Fibroblast of skin of right biceps (primary cell): ENCODE measurements at regions not wholly inside any gene's neighbourhood (a gene's known extent, or its start where the extent isn't known, plus 50 kb on each side); places are given as distances from the start of the nearest gene placed in this dataset.
A peak's percentile ranks its signal among the peaks of the same experiment; 100 is the strongest.

Source experiments
- DNase-seq: peaks from one replicate; pipeline ENCODE4 v3.0.0-alpha.2; 2013

DNA sequence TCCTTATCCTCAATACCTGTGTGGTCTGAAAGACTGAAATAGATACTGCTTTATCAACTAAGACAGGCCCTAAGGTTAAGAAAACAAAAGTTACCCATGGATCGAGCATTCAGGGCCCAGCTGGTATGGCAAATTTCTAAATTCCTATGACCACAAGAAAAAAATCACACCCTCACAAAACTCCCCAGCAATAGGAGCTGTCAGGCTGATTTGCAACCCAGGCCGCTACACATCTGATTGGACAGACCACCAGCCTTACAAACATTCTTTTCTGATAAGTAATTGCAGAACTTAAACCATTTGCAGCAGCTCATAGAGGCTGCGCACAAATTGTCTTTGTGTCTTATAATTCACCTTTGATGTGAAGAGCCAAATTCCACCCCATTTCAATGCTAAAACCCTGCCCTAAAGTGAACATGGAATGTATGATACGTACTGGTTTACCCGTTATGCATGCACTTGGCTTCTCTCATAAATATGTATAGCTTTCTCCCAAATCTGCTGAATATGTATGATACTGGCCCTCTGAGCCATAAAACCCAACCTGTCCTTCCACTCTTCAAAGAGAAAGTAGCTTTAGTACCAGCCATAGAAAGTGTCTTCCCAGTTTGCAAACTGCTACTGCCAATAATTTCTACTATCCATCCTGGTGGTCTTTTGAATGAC lies 842.5 kb downstream of the GRID1 start:
- peak; percentile 28 for DNase-seq

DNA sequence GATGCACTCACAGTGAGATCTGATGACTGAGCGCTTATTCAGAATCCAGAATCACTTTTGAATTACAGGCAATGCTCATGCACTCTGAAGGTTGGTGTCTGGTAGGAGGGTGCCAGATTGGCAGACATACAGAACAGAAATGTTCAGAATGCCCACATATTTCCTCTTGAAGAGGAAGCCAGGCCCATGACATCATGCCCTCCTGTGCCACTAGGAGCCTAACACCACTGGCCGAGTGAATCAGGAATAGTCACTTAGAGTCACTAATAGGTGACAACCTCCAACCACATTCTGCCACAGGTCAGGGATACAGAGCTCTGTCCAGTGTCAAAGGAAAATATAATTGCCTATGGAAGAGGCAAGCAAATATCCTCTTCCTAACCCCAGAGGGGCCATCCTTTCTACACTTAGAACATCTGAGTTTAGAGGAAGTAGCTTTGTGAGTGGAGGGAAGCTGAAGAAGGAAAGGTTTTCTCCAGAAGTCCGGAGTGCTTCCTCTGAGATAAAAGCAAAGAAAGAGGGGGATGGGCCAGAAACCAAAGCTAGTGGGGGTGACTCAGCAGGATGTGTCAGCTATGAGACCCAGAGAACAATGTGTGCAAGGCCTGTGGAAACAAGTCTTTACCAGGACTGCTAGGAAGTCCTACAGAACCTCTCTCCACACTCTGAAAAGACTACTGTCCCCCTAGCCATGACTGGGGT lies 838.8 kb downstream of the GRID1 start:
- DNase-seq: peak; percentile 40

DNA sequence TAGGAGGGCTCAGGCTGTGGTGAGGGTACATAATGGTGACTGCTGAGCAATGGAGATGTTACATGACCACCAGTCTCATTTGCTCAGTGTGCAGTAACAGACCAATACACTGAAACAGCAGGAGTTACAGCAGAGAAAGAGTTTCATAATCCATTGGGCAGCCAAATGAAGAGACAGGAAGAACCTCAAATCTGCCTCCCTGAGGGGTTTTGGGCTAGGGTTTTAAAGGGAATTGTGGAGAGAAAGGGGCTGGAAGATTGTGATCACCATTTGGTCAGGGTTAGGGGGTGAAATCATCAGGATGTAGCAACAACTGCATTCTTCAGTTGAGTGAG lies 838.3 kb downstream of the GRID1 start:
- DNase-seq: no peak

DNA sequence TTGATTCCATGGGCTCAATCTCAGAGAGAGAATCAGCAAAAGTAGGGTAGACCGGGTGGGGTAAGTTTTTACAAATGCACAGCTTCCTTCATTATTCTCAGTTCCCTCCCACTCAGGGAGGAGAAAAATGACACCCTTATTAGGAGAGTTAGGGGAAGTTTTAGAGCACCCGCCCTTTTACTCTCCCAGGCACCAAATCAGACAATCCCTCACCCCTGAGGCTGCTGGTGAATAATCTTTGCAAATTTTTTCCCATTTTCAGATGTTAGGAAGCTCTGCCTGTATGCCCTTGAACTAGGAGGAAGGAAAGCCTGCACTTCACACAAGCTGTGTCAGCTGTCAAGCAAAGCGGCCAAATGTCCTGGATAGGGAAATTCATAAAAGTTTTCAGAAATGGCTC lies 834.9 kb downstream of the GRID1 start:
- no peak for DNase-seq

DNA sequence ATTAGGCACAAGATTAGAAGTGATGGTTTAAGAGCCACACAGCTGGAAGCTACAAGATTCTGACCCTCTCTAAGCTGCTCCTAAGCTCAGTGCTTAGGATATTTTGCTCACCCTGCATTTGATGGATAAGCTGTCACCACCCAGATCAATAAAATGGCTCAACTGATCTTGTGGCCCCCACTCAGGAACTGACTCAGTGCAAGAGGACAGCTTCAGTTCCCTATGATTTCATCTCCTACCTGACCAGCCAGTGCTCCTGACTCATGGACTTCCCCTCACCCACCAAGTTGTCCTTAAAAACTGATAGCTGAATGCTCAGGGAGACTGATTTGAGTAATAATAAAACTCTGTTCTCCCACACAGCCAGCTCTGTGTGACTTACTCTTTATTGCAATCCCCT lies 833.8 kb downstream of the GRID1 start:
- DNase-seq: no peak

DNA sequence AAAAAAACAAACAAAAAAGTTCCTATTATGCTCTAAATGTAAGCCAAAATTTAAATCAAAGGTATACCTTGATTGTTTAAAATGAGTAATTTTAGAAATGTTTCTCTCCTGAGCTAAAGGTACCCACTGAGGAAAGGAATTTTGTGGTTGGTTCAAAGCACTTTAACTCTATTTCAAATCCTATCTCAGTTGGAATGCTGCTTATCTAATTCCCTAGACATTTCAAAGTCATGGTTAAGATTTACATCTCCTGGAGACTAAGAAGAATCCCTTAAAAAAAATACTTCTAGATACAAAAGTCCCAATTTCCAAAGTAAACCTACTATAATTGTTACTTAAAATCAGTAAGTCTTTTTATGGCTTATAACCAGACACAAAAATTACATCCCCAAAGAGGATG lies 830.7 kb downstream of the GRID1 start:
- DNase-seq: no peak

DNA sequence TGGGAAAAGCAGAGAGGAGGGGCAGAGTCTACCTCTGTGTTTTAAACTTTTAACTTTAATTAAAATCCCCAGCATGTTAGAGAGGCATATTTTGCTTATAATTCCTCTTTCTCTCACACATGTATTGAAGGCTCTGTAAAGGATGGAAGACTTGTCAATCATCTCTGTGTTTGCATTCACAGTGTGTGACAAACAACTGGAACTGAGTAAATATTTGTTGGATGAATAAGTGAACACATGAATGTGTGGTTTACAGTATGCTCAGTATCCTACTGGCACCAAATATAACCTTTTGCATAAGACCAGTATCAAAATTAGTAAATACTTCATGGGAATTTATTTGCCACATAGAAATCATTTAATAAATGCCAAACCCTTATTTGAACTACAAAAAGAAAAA lies 829.0 kb downstream of the GRID1 start:
- DNase-seq: no peak

DNA sequence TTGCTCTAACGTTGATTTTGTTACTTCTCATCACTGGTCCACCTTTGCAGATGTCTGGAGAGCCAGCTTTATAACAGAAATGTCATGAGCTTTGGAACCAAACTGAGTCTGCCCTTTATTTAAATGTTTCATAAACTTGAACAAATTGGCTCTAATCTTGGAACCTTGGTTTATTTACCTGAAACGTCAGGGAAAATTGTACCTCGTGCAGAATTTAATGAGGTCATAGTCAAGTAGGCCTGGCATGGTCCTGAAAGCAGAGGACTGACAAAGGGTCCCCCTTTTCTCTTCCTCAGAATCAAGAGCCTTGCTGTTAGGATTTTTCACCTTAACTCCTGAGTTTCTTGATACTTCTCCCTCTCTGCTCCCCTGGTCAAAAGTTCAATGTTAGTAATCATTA lies 828.0 kb downstream of the GRID1 start:
- no peak for DNase-seq

DNA sequence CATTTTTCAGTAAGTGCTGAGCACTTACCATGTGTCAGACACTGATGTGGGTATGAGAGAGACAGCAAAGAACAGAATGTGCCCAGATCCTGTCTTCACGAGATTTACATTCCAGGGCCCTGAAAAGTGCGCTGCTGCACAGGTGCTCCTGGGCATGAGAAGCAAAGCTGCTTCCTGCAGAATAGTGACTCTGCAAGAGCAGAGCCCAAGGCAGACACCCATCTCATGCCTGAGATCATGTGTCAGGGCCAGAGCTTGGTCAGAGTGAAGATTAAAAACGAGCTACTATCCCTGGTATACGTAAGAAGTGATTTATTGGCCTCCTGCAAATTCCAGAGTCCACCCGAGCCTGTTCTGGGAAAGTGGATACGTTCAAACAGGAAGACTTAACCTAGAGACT lies 824.4 kb downstream of the GRID1 start:
- no peak for DNase-seq

DNA sequence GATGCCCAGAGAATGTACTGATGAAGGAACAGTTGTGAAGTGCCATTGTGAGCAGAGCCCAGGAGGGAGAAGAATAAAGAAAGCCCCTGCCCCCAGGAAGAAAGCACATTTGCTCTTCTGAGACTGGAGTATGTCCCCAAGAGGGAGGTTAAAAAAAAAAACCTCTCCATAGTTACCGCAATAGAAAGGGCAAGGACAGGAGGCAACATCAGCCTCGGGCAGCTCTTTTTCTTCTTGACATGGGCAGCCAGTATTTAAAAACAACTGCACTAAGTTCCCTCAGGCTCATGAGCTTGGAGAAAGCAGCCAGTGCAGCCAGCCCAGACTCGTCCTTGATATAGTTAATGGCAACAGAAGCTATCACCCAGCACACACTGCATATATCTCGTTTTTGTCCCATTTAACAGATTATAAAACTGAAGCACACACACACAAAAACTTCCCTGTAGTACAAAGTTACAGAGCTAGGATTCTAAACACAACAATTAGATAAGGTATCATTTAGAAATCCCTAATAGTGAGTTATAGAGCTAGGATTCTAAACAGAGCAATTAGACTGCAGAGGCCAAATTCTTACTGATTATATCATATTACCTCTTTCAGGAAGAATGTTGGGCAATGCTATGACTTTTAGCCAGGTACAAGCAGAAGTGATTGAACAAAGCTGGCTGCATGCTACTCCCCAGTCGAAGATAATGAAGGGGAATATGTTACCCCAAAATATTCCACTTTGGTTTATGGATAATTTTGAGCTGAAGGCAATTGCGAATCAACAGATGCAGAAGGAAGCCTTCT lies 823.5 kb downstream of the GRID1 start:
- no peak for DNase-seq

DNA sequence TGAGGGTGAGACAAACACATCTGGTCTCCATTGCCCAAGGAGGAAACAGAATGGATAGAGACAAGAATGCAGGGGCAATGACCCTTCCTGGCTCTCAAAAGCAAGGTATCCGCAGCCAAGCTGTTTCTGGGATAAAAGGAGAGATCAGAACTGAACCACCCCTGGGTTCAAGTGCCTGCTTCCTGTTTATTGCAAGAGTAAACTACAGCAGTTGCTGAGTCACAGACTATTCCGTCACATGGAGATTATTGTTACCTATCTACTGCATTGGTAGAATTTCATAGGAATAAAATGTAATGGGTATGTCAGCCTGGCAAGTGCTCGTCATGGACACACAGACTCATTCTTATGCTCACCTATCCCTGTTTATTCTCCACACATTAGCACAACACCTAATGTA lies 821.6 kb downstream of the GRID1 start:
- no peak for DNase-seq

DNA sequence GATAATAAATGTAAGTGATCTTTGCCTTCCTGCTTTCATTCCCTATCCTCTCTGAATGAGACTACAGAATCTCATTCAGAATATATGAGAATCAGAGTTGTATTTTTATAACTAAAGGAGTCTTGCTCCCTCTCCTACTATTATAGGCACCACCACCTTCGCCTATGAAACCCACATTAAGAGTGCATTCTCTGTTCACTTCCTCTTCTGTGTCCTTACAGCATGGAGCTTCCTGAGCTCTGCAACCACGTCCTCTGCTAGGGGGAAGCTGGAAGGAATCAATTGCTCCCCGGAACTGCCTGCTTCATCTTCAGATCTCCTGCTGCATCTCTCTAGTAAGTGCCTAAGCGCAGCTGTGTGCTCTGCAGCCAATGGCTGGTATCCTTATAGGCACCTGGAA lies 820.7 kb downstream of the GRID1 start:
- no peak for DNase-seq

DNA sequence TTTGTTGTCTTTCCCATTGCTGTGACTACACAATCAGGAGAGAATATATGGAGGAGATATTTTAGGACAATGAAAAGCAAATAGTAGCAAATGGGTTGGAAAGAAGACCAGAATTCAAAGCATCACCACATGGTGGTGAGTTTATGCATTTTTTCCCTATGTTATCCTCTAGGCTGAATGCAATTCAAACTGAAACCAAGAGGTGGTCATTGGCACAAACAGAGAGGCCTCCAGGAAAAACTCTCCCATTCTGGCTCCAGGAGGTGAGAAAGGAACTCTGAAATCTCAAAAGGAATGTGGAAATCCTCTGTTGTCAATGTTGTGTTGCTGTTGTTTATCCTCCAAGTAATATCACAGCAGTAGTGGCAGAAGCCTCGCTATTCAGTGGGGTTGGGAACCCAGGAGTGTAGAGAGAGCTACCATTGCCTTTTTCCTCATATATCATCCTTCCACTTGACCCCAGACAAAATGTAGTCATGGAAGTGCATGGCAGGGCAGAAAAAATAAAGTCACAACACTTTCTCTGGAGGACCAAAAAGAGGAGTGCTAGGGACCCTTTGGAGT lies 819.1 kb downstream of the GRID1 start:
- DNase-seq: no peak

DNA sequence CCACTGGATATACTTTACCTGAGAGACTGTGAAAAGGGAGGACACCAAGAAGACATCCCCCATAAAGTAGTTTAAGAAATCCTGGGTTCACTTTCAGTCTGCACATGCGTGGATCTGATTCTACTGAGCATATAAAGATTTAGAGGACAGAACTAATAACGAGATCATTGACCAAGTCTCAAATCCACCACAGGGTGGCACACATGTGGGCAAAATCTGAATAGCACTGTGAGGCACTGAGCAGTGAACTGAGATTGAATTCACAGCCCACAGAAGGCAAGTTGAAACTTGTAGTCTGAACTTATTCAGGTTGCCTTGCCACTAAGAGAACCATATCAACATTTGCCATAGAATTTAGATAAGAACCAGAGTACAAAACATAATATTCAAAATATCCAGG lies 818.6 kb downstream of the GRID1 start:
- peak; percentile 17 for DNase-seq
